ENCODE measurements at regions not wholly inside any gene's neighbourhood (a gene's known extent, or its start where the extent isn't known, plus 50 kb on each side); places are given as distances from the start of the nearest gene placed in this dataset.

DNA sequence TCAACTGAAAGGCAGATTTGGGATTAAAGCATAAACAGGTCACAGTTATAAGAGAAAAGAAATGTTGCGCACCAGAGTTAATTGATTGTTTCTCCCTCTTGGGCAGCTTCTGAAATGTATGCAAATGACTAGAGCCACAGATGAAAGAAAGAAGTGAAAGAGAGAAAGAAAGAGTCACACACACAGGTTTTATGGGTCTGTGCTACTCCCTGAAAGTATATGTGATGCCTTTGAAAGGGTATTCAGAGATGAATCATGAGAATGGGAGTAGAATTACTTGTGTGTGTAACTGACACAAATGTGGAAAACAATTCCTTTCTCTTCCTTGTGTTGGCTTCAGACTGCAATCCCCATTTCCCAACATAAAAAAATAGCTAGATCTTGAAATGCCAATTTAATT lies 196.9 kb downstream of the FOXA2 start:
- no peaks in the 10 kb centered on the region for H3K4me1 ChIP-seq
- no peaks in the 10 kb centered on the region for H3K27me3 ChIP-seq
- H3K27ac ChIP-seq: no peak overlapping the region
- 90 to 93% methylated on average over 1 of the region's 1 CpG for WGBS, 2 donors
- TF ChIP-seq, protein P1, sequence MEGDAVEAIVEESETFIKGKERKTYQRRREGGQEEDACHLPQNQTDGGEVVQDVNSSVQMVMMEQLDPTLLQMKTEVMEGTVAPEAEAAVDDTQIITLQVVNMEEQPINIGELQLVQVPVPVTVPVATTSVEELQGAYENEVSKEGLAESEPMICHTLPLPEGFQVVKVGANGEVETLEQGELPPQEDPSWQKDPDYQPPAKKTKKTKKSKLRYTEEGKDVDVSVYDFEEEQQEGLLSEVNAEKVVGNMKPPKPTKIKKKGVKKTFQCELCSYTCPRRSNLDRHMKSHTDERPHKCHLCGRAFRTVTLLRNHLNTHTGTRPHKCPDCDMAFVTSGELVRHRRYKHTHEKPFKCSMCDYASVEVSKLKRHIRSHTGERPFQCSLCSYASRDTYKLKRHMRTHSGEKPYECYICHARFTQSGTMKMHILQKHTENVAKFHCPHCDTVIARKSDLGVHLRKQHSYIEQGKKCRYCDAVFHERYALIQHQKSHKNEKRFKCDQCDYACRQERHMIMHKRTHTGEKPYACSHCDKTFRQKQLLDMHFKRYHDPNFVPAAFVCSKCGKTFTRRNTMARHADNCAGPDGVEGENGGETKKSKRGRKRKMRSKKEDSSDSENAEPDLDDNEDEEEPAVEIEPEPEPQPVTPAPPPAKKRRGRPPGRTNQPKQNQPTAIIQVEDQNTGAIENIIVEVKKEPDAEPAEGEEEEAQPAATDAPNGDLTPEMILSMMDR (IDR thresholded peaks at IDR 0.05): no peak
- TF ChIP-seq POLR2A (IDR thresholded peaks at IDR 0.05): no peak
- TF ChIP-seq EP300 (IDR thresholded peaks at IDR 0.05): no peak
- H3K36me3 ChIP-seq: no peaks in the 10 kb centered on the region
- no peaks in the 10 kb centered on the region for H3K9me3 ChIP-seq
- no peak overlapping the region for H3K4me3 ChIP-seq
- no peak for DNase-seq (ENCODE audit: low spot score in 2 of 2)

DNA sequence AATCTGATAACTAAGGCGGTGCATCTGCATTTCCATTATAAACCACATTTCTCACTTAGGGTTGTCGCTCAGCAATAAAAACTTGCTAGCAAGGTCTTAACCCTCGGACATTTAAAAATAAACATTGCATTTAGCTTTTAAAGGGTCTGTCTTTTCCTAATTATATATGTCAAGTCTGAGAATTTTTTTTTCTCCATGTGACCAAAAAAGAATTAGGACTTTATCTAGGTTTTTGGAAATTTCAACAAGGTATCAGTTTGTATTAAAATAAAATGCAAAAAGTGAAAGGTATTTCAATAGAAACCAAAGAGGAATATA lies 198.1 kb downstream of the FOXA2 start:
- no peak overlapping the region for H3K4me3 ChIP-seq
- no peaks in the 10 kb centered on the region for H3K36me3 ChIP-seq
- no peak for DNase-seq (ENCODE audit: low spot score in 2 of 2)
- no peak overlapping the region for H3K27ac ChIP-seq
- no peaks in the 10 kb centered on the region for H3K27me3 ChIP-seq
- 40 to 56% methylated on average over 3 of the region's 3 CpGs for WGBS, 2 donors
- H3K4me1 ChIP-seq: no peaks in the 10 kb centered on the region
- TF ChIP-seq, protein P1 (IDR thresholded peaks at IDR 0.05): no peak
- TF ChIP-seq EP300 (IDR thresholded peaks at IDR 0.05) (no peak), POLR2A (IDR thresholded peaks at IDR 0.05) (no peak)
- H3K9me3 ChIP-seq: no peaks in the 10 kb centered on the region

DNA sequence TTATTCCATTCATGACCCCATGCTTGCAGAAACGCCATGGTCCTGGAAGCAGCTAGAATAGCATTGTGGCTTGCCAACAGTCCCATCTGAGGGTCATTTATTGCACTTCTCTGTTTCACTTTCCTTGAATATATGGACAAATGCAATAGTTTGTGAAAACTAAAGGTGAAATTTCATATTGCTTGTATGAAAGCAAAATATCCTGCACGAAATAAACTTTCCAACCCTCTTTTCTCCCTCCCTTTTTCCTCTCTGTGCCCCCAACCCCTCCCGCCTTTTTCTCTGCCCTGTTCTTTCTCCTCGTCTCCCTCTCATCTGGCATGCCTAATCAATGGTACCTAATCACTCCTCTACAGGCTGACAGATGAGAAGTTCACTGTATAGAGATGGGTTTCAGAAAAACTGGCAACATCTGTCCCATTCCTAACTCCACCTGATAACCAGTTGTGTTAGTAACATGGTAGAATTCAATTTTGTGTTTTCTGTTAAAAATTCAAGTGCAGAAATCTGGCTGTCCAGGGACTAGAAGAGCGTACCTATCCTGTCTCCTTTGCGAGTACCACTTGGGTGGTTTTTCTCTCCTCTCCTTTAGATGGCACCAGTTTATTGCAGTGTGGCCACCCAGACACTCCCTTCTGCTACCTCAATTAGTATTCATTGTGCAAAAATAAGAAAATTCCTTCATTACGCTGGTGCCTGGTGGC lies 198.6 kb downstream of the FOXA2 start:
- DNase-seq (ENCODE audit: low spot score in 2 of 2): no peak
- no peaks in the 10 kb centered on the region for H3K9me3 ChIP-seq
- TF ChIP-seq POLR2A (IDR thresholded peaks at IDR 0.05) (no peak), EP300 (IDR thresholded peaks at IDR 0.05) (no peak)
- TF ChIP-seq, protein P1 (IDR thresholded peaks at IDR 0.05): no peak
- H3K4me3 ChIP-seq: no peak overlapping the region
- H3K27ac ChIP-seq: no peak overlapping the region
- H3K4me1 ChIP-seq: no peaks in the 10 kb centered on the region
- H3K36me3 ChIP-seq: no peaks in the 10 kb centered on the region
- whole genome bisulfite sequencing, 2 donors: 46 to 47% methylated on average over 7 of the region's 7 CpGs
- no peaks in the 10 kb centered on the region for H3K27me3 ChIP-seq

DNA sequence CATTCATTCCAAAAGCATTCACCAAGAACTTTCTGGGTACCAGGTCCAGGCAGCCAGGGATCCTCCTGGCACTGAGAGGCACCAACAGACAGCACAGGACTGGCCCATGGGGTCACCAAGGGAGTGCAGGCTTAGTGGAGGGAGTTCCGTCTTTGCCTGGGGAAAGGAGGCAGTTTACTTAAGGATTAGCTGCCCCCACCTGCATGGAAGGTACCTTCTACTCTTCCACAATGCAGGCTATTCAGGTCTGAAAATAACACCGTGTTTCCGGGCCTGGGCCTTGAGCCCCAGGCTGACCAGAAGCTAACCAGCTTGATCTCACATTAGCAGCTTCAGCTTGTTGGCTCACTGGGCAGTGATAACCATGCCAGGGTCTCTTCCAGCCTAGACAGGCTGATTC lies 199.4 kb downstream of the FOXA2 start:
- Histone ChIP-seq H3K27ac (no peak overlapping the region), H3K36me3 (no peaks in the 10 kb centered on the region), H3K9me3 (no peaks in the 10 kb centered on the region), H3K4me1 (no peaks in the 10 kb centered on the region), H3K4me3 (no peak overlapping the region), H3K27me3 (no peaks in the 10 kb centered on the region)
- DNase-seq (ENCODE audit: low spot score in 2 of 2): no peak
- TF ChIP-seq, protein P1 (IDR thresholded peaks at IDR 0.05): no peak
- TF ChIP-seq POLR2A (IDR thresholded peaks at IDR 0.05) (no peak), EP300 (IDR thresholded peaks at IDR 0.05) (no peak)
- 77 to 83% methylated on average over 3 of the region's 3 CpGs for WGBS, 2 donors

DNA sequence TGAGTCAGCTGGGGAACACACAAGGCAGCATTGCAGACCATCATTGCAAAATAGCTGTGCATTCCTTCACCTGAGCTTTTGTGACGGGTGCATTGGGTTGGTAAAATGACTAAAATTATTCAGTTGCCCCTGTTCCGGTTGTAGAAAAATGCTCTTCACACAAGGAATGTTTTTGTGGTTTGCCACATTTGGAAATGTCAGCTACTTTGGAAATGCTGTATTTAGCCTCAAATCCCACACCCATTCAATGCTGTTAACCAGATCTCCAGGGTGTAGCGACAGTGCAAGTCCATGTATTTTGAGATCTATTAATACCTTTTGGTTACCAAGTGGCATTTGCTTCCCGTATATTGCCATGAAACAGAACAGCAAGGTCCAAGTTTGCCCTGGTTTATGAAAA lies 201.2 kb downstream of the FOXA2 start:
- Histone ChIP-seq H3K36me3 (no peaks in the 10 kb centered on the region), H3K4me3 (no peak overlapping the region), H3K27ac (no peak overlapping the region), H3K4me1 (no peaks in the 10 kb centered on the region), H3K9me3 (no peaks in the 10 kb centered on the region), H3K27me3 (no peaks in the 10 kb centered on the region)
- no peak for DNase-seq (ENCODE audit: low spot score in 2 of 2)
- WGBS, 2 donors: 70 to 77% methylated on average over 4 of the region's 4 CpGs
- TF ChIP-seq POLR2A (IDR thresholded peaks at IDR 0.05) (no peak), EP300 (IDR thresholded peaks at IDR 0.05) (no peak)
- TF ChIP-seq, protein P1 (IDR thresholded peaks at IDR 0.05): no peak
